Keratinocyte (primary cell): ENCODE measurements at regions not wholly inside any gene's neighbourhood (a gene's known extent, or its start where the extent isn't known, plus 50 kb on each side); places are given as distances from the start of the nearest gene placed in this dataset.

ENCODE experiments used
- DNase-seq: peaks from one replicate; pipeline ENCODE4 v3.0.0-alpha.2; 2011; ENCODE audit warnings: low read depth, missing footprints, low spot score
- FAIRE-seq: peaks from 2 replicates; lab custom pipeline; 2011; peaks lifted over from hg19 to GRCh38; lab: Jason Lieb, UNC
- H2AFZ ChIP-seq: 2 replicates; pipeline ENCODE4 v1.6.0; 2012; ENCODE audit warnings: low read length, control low read depth, inconsistent platforms; ENCODE audit not compliant: control insufficient read depth
- H3K27ac ChIP-seq: 2 replicates; pipeline ENCODE4 v1.5.1; 2011; ENCODE audit warnings: low read length; ENCODE audit not compliant: control insufficient read depth, insufficient read depth
- H3K27me3 ChIP-seq: 3 replicates; pipeline ENCODE4 v1.6.0; 2011; ENCODE audit warnings: low read length; ENCODE audit not compliant: control insufficient read depth, insufficient read depth; ENCODE audit errors: extremely low read depth
- H3K36me3 ChIP-seq, 2 experiments: 2 replicates in 1 of 2; 3 replicates in 1 of 2; pipeline ENCODE4 v1.5.1; 2011; ENCODE audit warnings: low read length in 2 of 2, mild to moderate bottlenecking in 1 of 2; ENCODE audit not compliant: control insufficient read depth in 2 of 2, insufficient read depth in 2 of 2; ENCODE audit errors: extremely low read depth in 1 of 2
- H3K4me1 ChIP-seq: 3 replicates; pipeline ENCODE4 v1.5.1; 2011; ENCODE audit warnings: low read length; ENCODE audit not compliant: control insufficient read depth, insufficient read depth; ENCODE audit errors: extremely low read depth
- H3K4me2 ChIP-seq: 3 replicates; pipeline ENCODE4 v1.6.0; 2011; ENCODE audit warnings: low read depth, low read length; ENCODE audit not compliant: control insufficient read depth, insufficient read depth; ENCODE audit errors: extremely low read depth
- H3K4me3 ChIP-seq, 3 experiments: fragments of 200-600 bp in 1 of 3; sonication (generic) in 1 of 3; 2 replicates in 2 of 3; 3 replicates in 1 of 3; pipeline ENCODE4 v1.5.1; 2011 to 2016; ENCODE audit warnings: low read length in 3 of 3, mild to moderate bottlenecking in 3 of 3, control low read depth in 2 of 3, inconsistent platforms in 1 of 3, low read depth in 1 of 3, mixed read lengths in 1 of 3, mixed run types in 1 of 3, moderate library complexity in 1 of 3; ENCODE audit not compliant: control insufficient read depth in 2 of 3, insufficient read depth in 2 of 3; ENCODE audit errors: extremely low read depth in 1 of 3
- H3K79me2 ChIP-seq: 2 replicates; pipeline ENCODE4 v1.6.0; 2012; ENCODE audit warnings: low read length; ENCODE audit not compliant: control insufficient read depth, insufficient read depth
- H3K9ac ChIP-seq: 3 replicates; pipeline ENCODE4 v1.6.0; 2011; ENCODE audit warnings: low read length; ENCODE audit not compliant: control insufficient read depth, insufficient read depth; ENCODE audit errors: extremely low read depth
- H3K9me1 ChIP-seq: 3 replicates; pipeline ENCODE4 v1.6.0; 2011; ENCODE audit warnings: low read length; ENCODE audit not compliant: control insufficient read depth, insufficient read depth; ENCODE audit errors: extremely low read depth
- H3K9me3 ChIP-seq: 2 replicates; pipeline ENCODE4 v1.5.1; 2012; ENCODE audit warnings: low read depth, low read length; ENCODE audit not compliant: control insufficient read depth
- H4K20me1 ChIP-seq: 3 replicates; pipeline ENCODE4 v1.6.0; 2011; ENCODE audit warnings: low read length; ENCODE audit not compliant: control insufficient read depth, insufficient read depth; ENCODE audit errors: extremely low read depth
- EZH2 ChIP-seq: IDR thresholded peaks from one replicate; pipeline ENCODE4 v1.6.1; 2012; ENCODE audit warnings: inconsistent platforms, mild to moderate bottlenecking, low read length, moderate library complexity
- dilution Hi-C: fragments of 300-500 bp; cut with MboI; formaldehyde crosslinking; loops from one replicate; pipeline ENCODE4 v1.7.0; 2020; ENCODE audit warnings: low sequenced_read_pairs; ENCODE audit not compliant: extremely low pct_ligation_motif_present
- TF ChIP-seq, protein P1 (sequence below), 3 experiments: IDR thresholded peaks in 1 of 3; conservative IDR thresholded peaks in 1 of 3; optimal IDR thresholded peaks in 1 of 3; 2 replicates in 2 of 3; 3 replicates in 1 of 3; pipeline versions ENCODE3 to v1.5.1; 2011; ENCODE audit warnings: low read length in 3 of 3, mild to moderate bottlenecking in 3 of 3, moderate library complexity in 2 of 3, control low read depth in 1 of 3, inconsistent platforms in 1 of 3; ENCODE audit not compliant: insufficient read depth in 2 of 3; ENCODE audit errors: extremely low read depth in 1 of 3

DNA sequence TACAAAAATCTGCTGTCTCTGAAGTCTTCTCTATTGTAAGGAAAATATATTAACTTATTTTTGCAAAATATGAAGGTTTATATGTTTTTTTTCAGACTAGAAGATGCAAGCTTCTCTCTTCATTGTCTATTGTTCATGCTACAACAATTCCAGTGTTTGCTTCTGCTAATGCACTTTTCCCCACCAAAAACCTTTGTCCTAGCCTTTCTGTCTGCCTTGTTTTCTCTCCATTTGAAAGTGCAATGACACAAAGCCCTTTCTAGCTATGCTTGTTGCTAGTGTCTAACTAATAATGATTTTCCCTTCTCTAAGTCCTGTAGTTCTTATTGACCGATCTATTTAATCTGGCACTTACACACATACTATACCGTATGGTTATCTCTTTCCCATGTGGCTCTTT, 369.5 kb upstream of the CELF4 start:
- dilution Hi-C loops = no loop called here
- Histone ChIP-seq H3K4me3 (no peak overlapping the region), H3K27me3 (no peaks in the 10 kb centered on the region), H3K4me2 (no peak overlapping the region), H2AFZ (no peak overlapping the region), H3K36me3 (no peaks in the 10 kb centered on the region), H3K9me3 (no peaks in the 10 kb centered on the region), H4K20me1 (no peaks in the 10 kb centered on the region), H3K79me2 (no peaks in the 10 kb centered on the region), H3K4me1 (peaks cover 5% of the 10 kb centered on the region), H3K9ac (no peak overlapping the region), H3K27ac (no peak overlapping the region), H3K9me1 (no peaks in the 10 kb centered on the region)
- no peak for DNase-seq
- TF ChIP-seq, protein P1, sequence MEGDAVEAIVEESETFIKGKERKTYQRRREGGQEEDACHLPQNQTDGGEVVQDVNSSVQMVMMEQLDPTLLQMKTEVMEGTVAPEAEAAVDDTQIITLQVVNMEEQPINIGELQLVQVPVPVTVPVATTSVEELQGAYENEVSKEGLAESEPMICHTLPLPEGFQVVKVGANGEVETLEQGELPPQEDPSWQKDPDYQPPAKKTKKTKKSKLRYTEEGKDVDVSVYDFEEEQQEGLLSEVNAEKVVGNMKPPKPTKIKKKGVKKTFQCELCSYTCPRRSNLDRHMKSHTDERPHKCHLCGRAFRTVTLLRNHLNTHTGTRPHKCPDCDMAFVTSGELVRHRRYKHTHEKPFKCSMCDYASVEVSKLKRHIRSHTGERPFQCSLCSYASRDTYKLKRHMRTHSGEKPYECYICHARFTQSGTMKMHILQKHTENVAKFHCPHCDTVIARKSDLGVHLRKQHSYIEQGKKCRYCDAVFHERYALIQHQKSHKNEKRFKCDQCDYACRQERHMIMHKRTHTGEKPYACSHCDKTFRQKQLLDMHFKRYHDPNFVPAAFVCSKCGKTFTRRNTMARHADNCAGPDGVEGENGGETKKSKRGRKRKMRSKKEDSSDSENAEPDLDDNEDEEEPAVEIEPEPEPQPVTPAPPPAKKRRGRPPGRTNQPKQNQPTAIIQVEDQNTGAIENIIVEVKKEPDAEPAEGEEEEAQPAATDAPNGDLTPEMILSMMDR (optimal IDR thresholded peaks at IDR 0.05 in 1 of 3, IDR thresholded peaks at IDR 0.05 in 1 of 3, conservative IDR thresholded peaks at IDR 0.05 in 1 of 3; ENCODE audit: extremely low read depth in 1 of 3, insufficient read depth in 2 of 3, low read length in 3 of 3) = no peak
- no peak for TF ChIP-seq EZH2
- FAIRE-seq = no peak

DNA sequence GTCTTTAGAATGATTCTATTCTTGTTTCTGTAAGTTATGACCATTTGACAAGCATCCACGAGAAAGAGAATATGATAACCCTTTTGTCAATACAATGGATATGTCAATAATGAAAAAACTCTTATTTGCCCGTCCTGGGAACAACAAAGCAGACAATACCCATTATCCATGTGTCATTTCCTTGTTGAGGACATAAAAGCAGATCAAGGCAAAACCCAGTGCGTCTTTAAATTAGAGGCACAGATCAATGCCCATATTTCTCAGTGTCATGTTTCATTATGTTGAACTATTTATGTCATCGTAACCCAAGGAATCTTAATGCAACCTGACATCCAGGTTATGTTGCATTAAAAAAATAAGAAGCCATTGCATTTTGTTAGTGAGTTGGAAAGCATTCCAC, 365.0 kb upstream of the CELF4 start:
- no peaks in the 10 kb centered on the region for H4K20me1 ChIP-seq
- TF ChIP-seq, protein P1 (optimal IDR thresholded peaks at IDR 0.05 in 1 of 3, IDR thresholded peaks at IDR 0.05 in 1 of 3, conservative IDR thresholded peaks at IDR 0.05 in 1 of 3; ENCODE audit: extremely low read depth in 1 of 3, insufficient read depth in 2 of 3, low read length in 3 of 3) = no peak
- no peak for TF ChIP-seq EZH2
- no peaks in the 10 kb centered on the region for H3K9me3 ChIP-seq
- H3K9ac ChIP-seq = no peak overlapping the region
- no peaks in the 10 kb centered on the region for H3K9me1 ChIP-seq
- DNase-seq (no peak), FAIRE-seq (no peak)
- no peak overlapping the region for H3K4me2 ChIP-seq
- H3K36me3 ChIP-seq = no peaks in the 10 kb centered on the region
- no peaks in the 10 kb centered on the region for H3K27me3 ChIP-seq
- H3K27ac ChIP-seq = no peak overlapping the region
- no peak overlapping the region for H2AFZ ChIP-seq
- H3K4me3 ChIP-seq = no peak overlapping the region
- dilution Hi-C loops = no loop called here
- H3K79me2 ChIP-seq = no peaks in the 10 kb centered on the region
- H3K4me1 ChIP-seq = no peaks in the 10 kb centered on the region
